ENCODE measurements at regions not wholly inside any gene's neighbourhood (a gene's known extent, or its start where the extent isn't known, plus 50 kb on each side); places are given as distances from the start of the nearest gene placed in this dataset.

DNA sequence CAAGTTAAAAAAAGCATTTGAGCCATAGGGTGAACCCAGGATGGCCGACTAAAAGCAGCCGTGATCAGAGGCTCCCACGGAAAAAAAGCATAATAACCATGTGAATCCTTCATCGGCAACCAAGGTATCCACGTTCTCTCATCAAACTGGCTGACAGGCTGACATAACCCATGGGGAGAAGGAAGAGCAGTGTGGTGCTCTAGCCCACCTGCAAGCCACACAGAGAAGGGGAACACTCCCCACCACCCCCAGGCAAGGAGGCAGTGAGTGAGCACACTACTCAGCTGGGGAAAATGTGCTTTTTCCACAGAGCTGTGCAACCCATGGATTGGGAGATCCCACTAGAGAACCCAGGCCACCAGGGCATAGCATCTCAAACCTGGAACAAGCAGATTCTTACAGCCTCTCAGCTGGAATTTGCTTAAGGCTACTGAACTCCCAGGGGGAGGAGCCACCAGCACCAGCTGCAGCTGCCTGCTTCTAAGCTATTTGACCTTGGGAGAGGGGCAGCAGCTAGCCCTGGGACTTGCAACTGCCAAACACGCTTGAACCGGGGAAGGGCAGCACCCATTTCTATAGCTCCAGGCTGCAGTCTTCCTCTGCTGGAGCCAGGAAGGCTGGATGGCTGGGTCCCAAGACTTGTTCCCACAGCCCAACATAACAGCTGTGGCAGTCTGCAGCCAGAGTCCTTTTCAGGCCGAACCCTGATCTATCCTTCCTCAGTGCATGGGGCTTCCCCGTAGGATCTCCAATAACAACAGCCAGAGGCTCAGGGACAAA, 178.2 kb upstream of the NRG3 start:
- H3K4me3 ChIP-seq (ENCODE audit: extremely low read depth in 1 of 4, insufficient read depth in 2 of 4, low read depth in 3 of 4, low read length in 4 of 4): no peak overlapping the region
- H3K56ac ChIP-seq (replicated peaks; ENCODE audit: insufficient read length, low read depth, low read length): no peak overlapping the region
- ChIA-PET CTCF (ENCODE audit: partially characterized antibody) (interaction anchor here (1.1 to 1.4 kb wide), 2 partner anchors 10 to 14 kb away, joined by 3 read pairs; no protein-coding TSS in a partner anchor), POLR2A (ENCODE audit: partially characterized antibody) (no interaction called here)
- no peak overlapping the region for H3K18ac ChIP-seq (ENCODE audit: extremely low read depth, low read length)
- WGBS, 2 experiments (ENCODE audit: extremely low coverage in 1 of 2, insufficient coverage in 1 of 2, insufficient read length in 1 of 2, insufficient replicate concordance in 2 of 2, low coverage in 1 of 2, low lambda C conversion rate in 2 of 2, missing lambda C conversion rate in 1 of 2): 84% methylated on average over 9 of the region's 9 CpGs; no CpG with 5 or more reads in 1 of the 2 experiments
- no peaks in the 10 kb centered on the region for H3K27me3 ChIP-seq (replicated peaks in 1 of 4; ENCODE audit: control insufficient read depth in 3 of 4, extremely low read depth in 1 of 4, insufficient read depth in 3 of 4, low read length in 3 of 4)
- H2AFZ ChIP-seq (ENCODE audit: low read length): peak overlapping the region; percentile 94
- H2BK12ac ChIP-seq (ENCODE audit: low read depth, low read length): peak overlapping the region; percentile 50; the same call in 1 of the 2 replicates
- no peak for FAIRE-seq
- H4K91ac ChIP-seq (replicated peaks; ENCODE audit: insufficient read length, low read length): no peak overlapping the region
- no peak overlapping the region for H3K14ac ChIP-seq (ENCODE audit: insufficient read length)
- no peaks in the 10 kb centered on the region for H4K20me1 ChIP-seq (replicated peaks in 1 of 2; ENCODE audit: control insufficient read depth in 1 of 2, insufficient read depth in 2 of 2, low read length in 2 of 2)
- no peak overlapping the region for H3K23ac ChIP-seq (ENCODE audit: insufficient read length)
- H3K4ac ChIP-seq (replicated peaks; ENCODE audit: insufficient read length, low read depth, low read length): no peak overlapping the region
- H3K4me2 ChIP-seq (ENCODE audit: insufficient read depth in 1 of 2, low read depth in 2 of 2, low read length in 2 of 2): peak overlapping the region; percentile 38 to 48; a peak in 3 of 4 replicates
- no peak overlapping the region for H2AK5ac ChIP-seq (ENCODE audit: low read depth, low read length)
- H3K79me2 ChIP-seq (ENCODE audit: control insufficient read depth in 1 of 2, insufficient read depth in 2 of 2, low read length in 2 of 2): no peaks in the 10 kb centered on the region
- H3K79me1 ChIP-seq (ENCODE audit: low read depth, low read length): no peaks in the 10 kb centered on the region
- no peak overlapping the region for H3K27ac ChIP-seq (ENCODE audit: low read depth, low read length)
- peaks cover 0 to 4% of the 10 kb centered on the region in 2 experiments; a peak in 2 of 4 replicates for H3K9me3 ChIP-seq (ENCODE audit: insufficient read depth in 2 of 2, low read depth in 1 of 2, low read length in 1 of 2)
- no peaks in the 10 kb centered on the region for H3K23me2 ChIP-seq (ENCODE audit: low read depth, low read length)
- DNase-seq (ENCODE audit: low read depth in 1 of 2, low spot score in 2 of 2): peak; percentile 34 to 56
- no peak for TF ChIP-seq RBBP5 (IDR thresholded peaks at IDR 0.05; ENCODE audit: borderline replicate concordance, low read depth, low read length)
- TF ChIP-seq NRF1 (IDR thresholded peaks at IDR 0.05; ENCODE audit: low read depth, low read length): no peak
- TF ChIP-seq ATF3 (IDR thresholded peaks at IDR 0.05; ENCODE audit: insufficient read depth, low read depth, low read length): no peak
- TF ChIP-seq BCL11A (IDR thresholded peaks at IDR 0.05; ENCODE audit: low read depth in 2 of 2, low read length in 2 of 2): no peak
- TF ChIP-seq TCF12 (IDR thresholded peaks at IDR 0.05; ENCODE audit: low read depth, low read length): 0 out of 2 replicates have a peak, but pooled peaks have one; percentile 72
- no peak for TF ChIP-seq BACH1 (IDR thresholded peaks at IDR 0.05; ENCODE audit: low read length)
- peak; percentile 27 for TF ChIP-seq ASH2L (IDR thresholded peaks at IDR 0.05; ENCODE audit: low read length)
- TF ChIP-seq TEAD4 (IDR thresholded peaks at IDR 0.05; ENCODE audit: low read depth, low read length): 0 out of 2 replicates have a peak, but pooled peaks have one; percentile 18
- TF ChIP-seq SP1 (IDR thresholded peaks at IDR 0.05; ENCODE audit: low read depth, low read length): peak; percentile 35; the same call in 1 of the 2 replicates
- peak in 1 of 2 experiments; percentile 2; a peak in 1 of 4 replicates for TF ChIP-seq RAD21 (IDR thresholded peaks at IDR 0.05 in 1 of 2, conservative IDR thresholded peaks at IDR 0.05 in 1 of 2; ENCODE audit: low read depth in 2 of 2, low read length in 2 of 2)
- H4K5ac ChIP-seq (ENCODE audit: insufficient read length, low read depth, low read length): no peak overlapping the region
- H3K36me3 ChIP-seq (ENCODE audit: control insufficient read depth in 2 of 4, insufficient read depth in 4 of 4, low read length in 3 of 4): no peaks in the 10 kb centered on the region
- H3K9ac ChIP-seq (replicated peaks in 1 of 4; ENCODE audit: extremely low read depth in 1 of 4, low read depth in 3 of 4, low read length in 3 of 4): peak overlapping the region in 1 of 4 experiments; percentile 27; a peak in 1 of 7 replicates
- peak overlapping the region; percentile 48 for H4K8ac ChIP-seq (ENCODE audit: extremely low read depth, insufficient read depth, low read length)
- no peak overlapping the region for H2BK5ac ChIP-seq (ENCODE audit: low read depth, low read length)
- 0 out of 2 replicates have a peak overlapping the region, but pooled peaks have one; percentile 9 for H2BK15ac ChIP-seq (ENCODE audit: low read length)
- H2BK120ac ChIP-seq (replicated peaks; ENCODE audit: low read depth, low read length): no peak overlapping the region
- peak overlapping the region; percentile 55; the same call in 1 of the 2 replicates for H2BK20ac ChIP-seq (ENCODE audit: low read length)
- peaks cover 2 to 7% (median 5%) of the 10 kb centered on the region in 4 experiments; a peak in 5 of 7 replicates for H3K4me1 ChIP-seq (replicated peaks in 1 of 4; ENCODE audit: control insufficient read depth in 3 of 4, insufficient read depth in 4 of 4, low read length in 3 of 4)
